ENCODE measurements at regions not wholly inside any gene's neighbourhood (a gene's known extent, or its start where the extent isn't known, plus 50 kb on each side); places are given as distances from the start of the nearest gene placed in this dataset.

DNA sequence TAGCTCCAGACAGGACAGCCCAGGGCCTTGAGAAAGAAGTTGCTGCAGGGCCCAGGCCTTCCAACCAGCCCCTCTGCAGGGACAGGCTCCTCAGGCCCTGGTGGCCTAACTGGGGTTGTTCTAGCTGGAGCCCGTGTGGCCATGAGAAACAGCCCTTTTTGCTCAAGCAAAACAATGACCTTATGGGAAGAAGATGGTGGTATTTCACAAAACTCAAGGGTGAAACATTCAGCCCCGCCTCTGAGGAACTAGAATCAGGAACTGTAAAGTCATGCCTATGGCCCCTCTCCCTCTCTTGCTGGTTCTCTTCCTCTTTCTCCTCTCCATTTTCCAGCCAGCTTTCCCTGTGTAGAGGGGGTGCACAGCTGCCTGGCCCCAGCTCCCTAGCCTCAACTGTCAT, 273.3 kb downstream of the RPLP1 start:
- TF ChIP-seq, protein P1, sequence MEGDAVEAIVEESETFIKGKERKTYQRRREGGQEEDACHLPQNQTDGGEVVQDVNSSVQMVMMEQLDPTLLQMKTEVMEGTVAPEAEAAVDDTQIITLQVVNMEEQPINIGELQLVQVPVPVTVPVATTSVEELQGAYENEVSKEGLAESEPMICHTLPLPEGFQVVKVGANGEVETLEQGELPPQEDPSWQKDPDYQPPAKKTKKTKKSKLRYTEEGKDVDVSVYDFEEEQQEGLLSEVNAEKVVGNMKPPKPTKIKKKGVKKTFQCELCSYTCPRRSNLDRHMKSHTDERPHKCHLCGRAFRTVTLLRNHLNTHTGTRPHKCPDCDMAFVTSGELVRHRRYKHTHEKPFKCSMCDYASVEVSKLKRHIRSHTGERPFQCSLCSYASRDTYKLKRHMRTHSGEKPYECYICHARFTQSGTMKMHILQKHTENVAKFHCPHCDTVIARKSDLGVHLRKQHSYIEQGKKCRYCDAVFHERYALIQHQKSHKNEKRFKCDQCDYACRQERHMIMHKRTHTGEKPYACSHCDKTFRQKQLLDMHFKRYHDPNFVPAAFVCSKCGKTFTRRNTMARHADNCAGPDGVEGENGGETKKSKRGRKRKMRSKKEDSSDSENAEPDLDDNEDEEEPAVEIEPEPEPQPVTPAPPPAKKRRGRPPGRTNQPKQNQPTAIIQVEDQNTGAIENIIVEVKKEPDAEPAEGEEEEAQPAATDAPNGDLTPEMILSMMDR (IDR thresholded peaks at IDR 0.05), result no peak
- TF ChIP-seq POLR2AphosphoS5 (IDR thresholded peaks at IDR 0.05) (no peak), POLR2A (IDR thresholded peaks at IDR 0.05) (no peak)

All from gastroesophageal sphincter (tissue), 3 donors.